ENCODE measurements at regions not wholly inside any gene's neighbourhood (a gene's known extent, or its start where the extent isn't known, plus 50 kb on each side); places are given as distances from the start of the nearest gene placed in this dataset.

- no peak overlapping the region for H3K4me3 ChIP-seq (ENCODE audit: low read depth, poor library complexity, severe bottlenecking)
- DNase-seq (ENCODE audit: low spot score in 2 of 2) = no peak
- intact Hi-C loops (cut with DNase I; ENCODE audit: low total_unique reads) = no loop called here
- no peak for TF ChIP-seq POLR2A (IDR thresholded peaks at IDR 0.05)
- no peak for TF ChIP-seq CTCF (IDR thresholded peaks at IDR 0.05)
- WGBS, 2 donors = 61 to 63% methylated on average over 1 of the region's 1 CpG
Observed at GRCh38 chr9:79250806-79251205, 321.0 kb upstream of the TLE4 start.

- intact Hi-C loops (cut with DNase I; ENCODE audit: low total_unique reads) = no loop called here
- no peak overlapping the region for H3K4me3 ChIP-seq (ENCODE audit: low read depth, poor library complexity, severe bottlenecking)
- DNase-seq (ENCODE audit: low spot score in 2 of 2) = no peak
- TF ChIP-seq POLR2A (IDR thresholded peaks at IDR 0.05) (no peak), CTCF (IDR thresholded peaks at IDR 0.05) (no peak)
- 84 to 86% methylated on average over 8 of the region's 8 CpGs for WGBS, 2 donors
Observed at GRCh38 chr9:79254900-79255650, 316.7 kb upstream of the TLE4 start.

- intact Hi-C loops (cut with DNase I; ENCODE audit: low total_unique reads) = no loop called here
- no peak for TF ChIP-seq POLR2A (IDR thresholded peaks at IDR 0.05)
- no peak for TF ChIP-seq CTCF (IDR thresholded peaks at IDR 0.05)
- no peak overlapping the region for H3K4me3 ChIP-seq (ENCODE audit: low read depth, poor library complexity, severe bottlenecking)
- 63 to 80% methylated on average over 10 of the region's 10 CpGs for WGBS, 2 donors
- no peak for DNase-seq (ENCODE audit: low spot score in 2 of 2)
Observed at GRCh38 chr9:79255651-79256260, 316.0 kb upstream of the TLE4 start.

- TF ChIP-seq CTCF (IDR thresholded peaks at IDR 0.05) = no peak
- TF ChIP-seq POLR2A (IDR thresholded peaks at IDR 0.05) = no peak
- WGBS, 2 donors = 10 to 13% methylated on average over 15 of the region's 15 CpGs
- H3K4me3 ChIP-seq (ENCODE audit: low read depth, poor library complexity, severe bottlenecking) = no peak overlapping the region
- DNase-seq (ENCODE audit: low spot score in 2 of 2) = no peak
- intact Hi-C loops (cut with DNase I; ENCODE audit: low total_unique reads) = no loop called here
Observed at GRCh38 chr9:79256691-79257213, 315.0 kb upstream of the TLE4 start.

- intact Hi-C loops (cut with DNase I; ENCODE audit: low total_unique reads) = no loop called here
- H3K4me3 ChIP-seq (ENCODE audit: low read depth, poor library complexity, severe bottlenecking) = no peak overlapping the region
- DNase-seq (ENCODE audit: low spot score in 2 of 2) = no peak
- TF ChIP-seq CTCF (IDR thresholded peaks at IDR 0.05) = no peak
- TF ChIP-seq POLR2A (IDR thresholded peaks at IDR 0.05) = no peak
- 5 to 10% methylated on average over 14 to 19 of the region's 19 CpGs for WGBS, 2 donors
Observed at GRCh38 chr9:79257228-79257781, 314.5 kb upstream of the TLE4 start.
